Neural cell (in vitro differentiated cells): ENCODE measurements at regions not wholly inside any gene's neighbourhood (a gene's known extent, or its start where the extent isn't known, plus 50 kb on each side); places are given as distances from the start of the nearest gene placed in this dataset.

Experiments
- H2AFZ ChIP-seq: fragments of 200-600, 300-800 bp; sonication (generic), shearing (Covaris generic); 2 replicates; pipeline ENCODE4 v1.6.0; 2014; ENCODE audit warnings: low read depth, mild to moderate bottlenecking, antibody characterized with exemption, low read length, moderate library complexity
- H3F3A ChIP-seq: fragments of 200-600 bp; shearing (Covaris generic); 2 replicates; pipeline ENCODE4 v1.6.1; 2016; ENCODE audit warnings: mild to moderate bottlenecking, moderate library complexity, mixed read lengths, antibody characterized with exemption, low read length; ENCODE audit not compliant: insufficient read depth, poor library complexity, severe bottlenecking
- H3K27ac ChIP-seq: fragments of 200-600, 300-800 bp; sonication (generic), shearing (Covaris generic); 2 replicates; pipeline ENCODE4 v1.5.1; 2014; ENCODE audit warnings: mild to moderate bottlenecking, low read length, moderate library complexity
- H3K27me3 ChIP-seq: fragments of 300-800, 200-600 bp; sonication (generic), shearing (Covaris generic); 2 replicates; pipeline ENCODE4 v1.6.0; 2014; ENCODE audit warnings: mild to moderate bottlenecking, low read depth, low read length, moderate library complexity; ENCODE audit not compliant: insufficient read depth
- H3K36me3 ChIP-seq: fragments of 300-800, 200-600 bp; sonication (generic), shearing (Covaris generic); 2 replicates; pipeline ENCODE4 v1.5.1; 2014; ENCODE audit warnings: mild to moderate bottlenecking, antibody characterized with exemption, low read length, moderate library complexity; ENCODE audit not compliant: insufficient read depth
- H3K4me2 ChIP-seq: fragments of 300-800, 200-600 bp; sonication (generic), shearing (Covaris generic); 2 replicates; pipeline ENCODE4 v1.6.0; 2014; ENCODE audit warnings: mild to moderate bottlenecking, low read length
- H3K4me3 ChIP-seq: fragments of 300-800, 200-600 bp; sonication (generic), shearing (Covaris generic); 2 replicates; pipeline ENCODE4 v1.5.1; 2014; ENCODE audit warnings: mild to moderate bottlenecking, low read length, moderate library complexity
- H3K79me2 ChIP-seq: fragments of 200-600 bp; shearing (Covaris generic); replicated peaks from 2 replicates; pipeline ENCODE4 v1.6.0; 2014; ENCODE audit warnings: mild to moderate bottlenecking, low read length, moderate library complexity; ENCODE audit not compliant: insufficient read depth
- H3K9ac ChIP-seq: fragments of 300-800, 200-600 bp; sonication (generic), shearing (Covaris generic); 2 replicates; pipeline ENCODE4 v1.6.1; 2016; ENCODE audit warnings: mild to moderate bottlenecking, low read length, mixed read lengths
- H3K9me2 ChIP-seq: fragments of 200-600 bp; shearing (Covaris generic); 2 replicates; pipeline ENCODE4 v1.6.1; 2016; ENCODE audit warnings: mild to moderate bottlenecking, low read length, mixed read lengths; ENCODE audit not compliant: insufficient read depth
- H3K9me3 ChIP-seq: fragments of 200-600, 300-800 bp; sonication (generic), shearing (Covaris generic); 2 replicates; pipeline ENCODE4 v1.6.1; 2016; ENCODE audit warnings: mild to moderate bottlenecking, mixed run types, low read length, moderate library complexity, mixed read lengths
- H4K20me1 ChIP-seq: fragments of 200-600 bp; shearing (Covaris generic); 2 replicates; pipeline ENCODE4 v1.6.1; 2016; ENCODE audit warnings: mild to moderate bottlenecking, mixed run types; ENCODE audit not compliant: insufficient read depth
- CTCF ChIP-seq: fragments of 450-650 bp; IDR thresholded peaks from 2 replicates; pipeline ENCODE4 v1.5.1; 2014; ENCODE audit warnings: antibody characterized with exemption, mild to moderate bottlenecking, moderate library complexity; ENCODE audit not compliant: poor library complexity, severe bottlenecking
- EP300 ChIP-seq: fragments of 450-650 bp; conservative IDR thresholded peaks from 2 replicates; pipeline ENCODE4 v1.6.1; 2014; ENCODE audit warnings: antibody characterized with exemption, mild to moderate bottlenecking, moderate library complexity; ENCODE audit not compliant: poor library complexity, severe bottlenecking
- EZH2 ChIP-seq: fragments of 200-600, 300-800 bp; shearing (Covaris generic), sonication (generic); IDR thresholded peaks from 2 replicates; pipeline ENCODE4 v1.6.1; 2014; ENCODE audit warnings: antibody characterized with exemption, low read length, borderline replicate concordance, mild to moderate bottlenecking; ENCODE audit not compliant: insufficient read depth, poor library complexity, severe bottlenecking
- MXI1 ChIP-seq: fragments of 450-650 bp; conservative IDR thresholded peaks from 2 replicates; pipeline ENCODE4 v1.6.1; 2014; ENCODE audit warnings: antibody characterized with exemption, mild to moderate bottlenecking; ENCODE audit not compliant: poor library complexity, severe bottlenecking
- POLR2AphosphoS5 ChIP-seq: IDR thresholded peaks from 2 replicates; pipeline ENCODE4 v1.6.1; 2012
- RAD21 ChIP-seq: fragments of 450-650 bp; conservative IDR thresholded peaks from 2 replicates; pipeline ENCODE4 v1.6.1; 2014; ENCODE audit warnings: antibody characterized with exemption, mild to moderate bottlenecking, moderate library complexity
- REST ChIP-seq: IDR thresholded peaks from 2 replicates; pipeline ENCODE4 v1.6.1; 2012; ENCODE audit warnings: borderline replicate concordance
- SMC3 ChIP-seq: fragments of 450-650 bp; conservative IDR thresholded peaks from 2 replicates; pipeline ENCODE4 v1.6.1; 2014; ENCODE audit warnings: antibody characterized with exemption, mild to moderate bottlenecking, moderate library complexity; ENCODE audit not compliant: poor library complexity
- TAF1 ChIP-seq: IDR thresholded peaks from 2 replicates; pipeline ENCODE4 v1.6.1; 2012; ENCODE audit warnings: low read depth

- Histone ChIP-seq H4K20me1 (no peaks in the 10 kb centered on the region), H3F3A (no peaks in the 10 kb centered on the region), H3K27ac (no peak overlapping the region), H3K9ac (no peak overlapping the region), H3K9me3 (no peaks in the 10 kb centered on the region), H3K9me2 (no peaks in the 10 kb centered on the region), H3K4me3 (no peak overlapping the region), H3K36me3 (no peaks in the 10 kb centered on the region), H3K4me2 (no peak overlapping the region), H3K79me2 (no peaks in the 10 kb centered on the region), H3K27me3 (no peaks in the 10 kb centered on the region), H2AFZ (no peak overlapping the region)
- TF ChIP-seq REST, result no peak
- TF ChIP-seq TAF1, result no peak
- no peak for TF ChIP-seq EP300
- TF ChIP-seq MXI1, result no peak
- no peak for TF ChIP-seq POLR2AphosphoS5
- no peak for TF ChIP-seq CTCF
- TF ChIP-seq RAD21, result no peak
- TF ChIP-seq SMC3, result no peak
- TF ChIP-seq EZH2, result no peak
These were observed 328.9 kb upstream of the CBLB start for GRCh38 chr3:106197532-106198194.

GRCh38 chr3:106204160-106204868 lies 335.5 kb upstream of the CBLB start:
- TF ChIP-seq TAF1 (no peak), POLR2AphosphoS5 (no peak), EP300 (no peak), REST (no peak), MXI1 (no peak), CTCF (no peak), EZH2 (no peak), SMC3 (no peak), RAD21 (no peak)

More at GRCh38 chr3:106204160-106204868, 335.5 kb upstream of the CBLB start:
- no peaks in the 10 kb centered on the region for H3K9me3 ChIP-seq
- H3K9ac ChIP-seq, result no peak overlapping the region
- H3K9me2 ChIP-seq, result no peaks in the 10 kb centered on the region
- H4K20me1 ChIP-seq, result no peaks in the 10 kb centered on the region
- H3K27ac ChIP-seq, result no peak overlapping the region
- H2AFZ ChIP-seq, result no peak overlapping the region
- H3K4me2 ChIP-seq, result no peak overlapping the region
- no peak overlapping the region for H3K4me3 ChIP-seq
- no peaks in the 10 kb centered on the region for H3K27me3 ChIP-seq
- H3K79me2 ChIP-seq, result no peaks in the 10 kb centered on the region
- H3F3A ChIP-seq, result no peaks in the 10 kb centered on the region
- H3K36me3 ChIP-seq, result no peaks in the 10 kb centered on the region
